Left colon (tissue), 2 donors: ENCODE measurements at regions not wholly inside any gene's neighbourhood (a gene's known extent, or its start where the extent isn't known, plus 50 kb on each side); places are given as distances from the start of the nearest gene placed in this dataset.
"Not testable (repeated sequence)": the region's sequence is repeated elsewhere in the genome, so short reads cannot be mapped to it uniquely, and the experiment has no call there.

Experiments used
- ATAC-seq: fragments of 200-7000 bp; cut with Tn5 transposase; one replicate; pipeline ENCODE4 v1.9.1; 2020; ENCODE audit warnings: mild to moderate bottlenecking, moderate library complexity
- DNase-seq, 2 donors: peaks; one replicate each; pipeline ENCODE4 v3.0.0-alpha.2; 2020
- intact Hi-C, 2 donors: fragments of 100-400 bp; cut with DNase I in 1 of 2; cut with micrococcal nuclease in 1 of 2; formaldehyde crosslinking; loops; one replicate each; pipeline versions ENCODE4 v1.11.2 to v1.14.0; 2022; cut with DNase I, micrococcal nuclease
- donor health status: DM: no; HTN: no; CAD: no.
- donor health status: DM: yes; HTN: yes; CAD: no.

DNA sequence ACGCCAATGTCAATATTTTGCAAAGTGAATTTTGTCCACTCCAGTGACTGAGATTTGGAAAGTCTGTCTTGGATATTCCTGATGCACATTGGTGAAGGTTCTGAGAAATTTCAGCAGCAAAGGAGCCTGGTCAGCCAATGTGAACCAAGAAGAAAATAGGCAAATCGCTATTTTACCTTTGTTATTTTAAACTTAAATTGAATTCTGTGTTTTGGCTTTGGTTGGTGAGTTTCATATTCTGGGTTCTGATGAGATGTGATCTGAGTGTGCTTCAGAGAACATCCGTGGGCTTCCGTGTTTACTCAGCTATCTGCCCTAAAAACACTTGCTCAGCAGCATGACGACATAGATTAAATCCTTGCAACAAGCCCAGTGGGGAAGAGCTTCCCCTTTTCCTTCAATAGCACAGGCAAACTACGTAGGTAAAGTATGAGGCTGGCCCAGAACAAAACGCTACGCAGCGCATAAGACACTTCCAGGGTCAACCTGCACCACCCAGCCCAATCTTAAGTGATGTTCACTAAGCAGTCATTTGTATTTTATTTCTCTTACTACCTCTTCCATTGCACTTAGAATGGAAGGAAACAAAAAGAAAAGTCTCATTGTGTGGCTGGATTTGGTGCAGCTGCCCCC, 176.4 kb upstream of the KAZN start:
- DNase-seq, result no peak
- ATAC-seq, result no peak
- intact Hi-C loops, result no loop called here

GRCh38 chr1:14424325-14425002, 174.0 kb upstream of the KAZN start:
- ATAC-seq (no peak), DNase-seq (no peak)
- intact Hi-C loops, result no loop called here

DNA sequence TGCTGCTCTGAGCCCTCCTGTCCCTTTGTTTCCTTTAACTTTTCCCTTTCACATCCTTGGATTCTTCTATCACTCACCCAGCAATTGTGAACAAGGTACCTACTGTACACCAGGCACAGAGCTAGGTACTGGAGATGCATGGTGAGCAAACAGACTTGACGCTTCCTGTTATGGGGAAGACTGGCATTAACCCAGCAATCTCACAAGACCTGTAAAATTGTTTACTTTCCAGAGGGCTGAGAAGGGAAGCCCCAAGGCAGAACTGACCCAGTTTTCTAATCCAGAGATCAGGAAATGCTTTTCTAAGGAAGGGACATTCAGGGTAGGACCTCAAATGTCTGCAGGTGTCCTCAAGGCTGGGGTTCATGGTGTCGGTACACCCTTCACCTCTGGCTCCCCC, 171.6 kb upstream of the KAZN start:
- intact Hi-C loops, result no loop called here
- DNase-seq (no peak), ATAC-seq (no peak)

GRCh38 chr1:14429577-14429976, 168.9 kb upstream of the KAZN start:
- ATAC-seq (no peak), DNase-seq (no peak)
- intact Hi-C loops, result no loop called here

- intact Hi-C loops, ATAC-seq, DNase-seq: not testable (repeated sequence)
Observed at GRCh38 chr1:14432728-14433127, 165.8 kb upstream of the KAZN start.

DNA sequence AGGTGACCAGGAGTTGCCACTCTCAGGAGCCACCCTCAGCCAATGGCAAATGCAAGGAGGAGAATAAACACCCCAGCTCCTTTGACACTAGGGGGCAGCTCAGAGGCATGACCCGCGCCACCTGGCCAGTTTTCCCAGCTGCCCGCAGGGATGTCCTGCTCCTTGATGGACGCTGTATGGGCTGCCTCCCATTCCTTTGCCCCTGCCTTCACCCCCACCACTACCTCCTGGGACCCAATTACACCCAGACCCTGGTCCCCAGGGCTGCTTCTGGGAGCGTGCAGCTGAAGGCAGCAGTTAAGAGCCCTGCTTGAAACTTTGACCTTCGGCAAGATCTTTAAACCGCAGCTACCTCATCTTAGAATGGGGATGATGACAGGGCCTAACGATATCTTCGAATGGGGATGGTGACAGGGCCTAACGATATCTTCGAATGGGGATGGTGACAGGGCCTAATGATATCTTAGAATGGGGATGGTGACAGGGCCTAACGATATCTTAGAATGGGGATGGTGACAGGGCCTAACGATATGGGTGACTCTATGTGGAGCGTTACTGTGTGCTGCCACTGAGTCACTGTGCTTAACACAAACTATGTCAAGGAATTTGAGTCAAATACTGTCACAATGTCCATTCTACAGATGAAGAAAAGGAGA, 163.0 kb upstream of the KAZN start:
- intact Hi-C loops, result no loop called here
- ATAC-seq, result no peak

GRCh38 chr1:14437417-14437918, 161.0 kb upstream of the KAZN start:
- ATAC-seq (no peak), DNase-seq (no peak)
- intact Hi-C loops, result no loop called here

More for the DNA sequence above, 163.0 kb upstream of the KAZN start:
- DNase-seq, result no peak

GRCh38 chr1:14438127-14438769, 160.2 kb upstream of the KAZN start:
- ATAC-seq (no peak), DNase-seq (no peak)
- intact Hi-C loops, result no loop called here

GRCh38 chr1:14439015-14439414, 159.5 kb upstream of the KAZN start:
- ATAC-seq, result no peak
- intact Hi-C loops, result no loop called here
- DNase-seq, result no peak

DNA sequence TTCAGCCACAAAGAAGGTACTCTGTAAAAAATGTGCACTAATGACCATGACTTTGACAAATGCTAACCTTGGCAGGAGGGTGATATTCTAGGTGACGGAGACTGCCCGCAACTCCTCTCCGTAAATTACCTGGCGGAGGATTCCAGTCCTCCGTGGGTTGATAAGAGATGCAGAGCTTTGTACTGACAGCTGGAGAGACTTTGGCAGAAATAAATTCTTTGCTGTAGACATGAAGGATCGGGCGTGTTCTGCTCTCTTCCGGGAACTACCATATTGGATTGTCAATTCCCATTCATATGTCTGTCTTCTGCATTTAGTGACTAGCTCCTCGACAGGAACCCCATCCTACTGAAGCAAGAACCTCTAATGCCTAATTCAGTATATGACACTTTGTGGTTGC, 158.3 kb upstream of the KAZN start:
- no peak for DNase-seq
- intact Hi-C loops, result no loop called here
- ATAC-seq, result no peak

DNA sequence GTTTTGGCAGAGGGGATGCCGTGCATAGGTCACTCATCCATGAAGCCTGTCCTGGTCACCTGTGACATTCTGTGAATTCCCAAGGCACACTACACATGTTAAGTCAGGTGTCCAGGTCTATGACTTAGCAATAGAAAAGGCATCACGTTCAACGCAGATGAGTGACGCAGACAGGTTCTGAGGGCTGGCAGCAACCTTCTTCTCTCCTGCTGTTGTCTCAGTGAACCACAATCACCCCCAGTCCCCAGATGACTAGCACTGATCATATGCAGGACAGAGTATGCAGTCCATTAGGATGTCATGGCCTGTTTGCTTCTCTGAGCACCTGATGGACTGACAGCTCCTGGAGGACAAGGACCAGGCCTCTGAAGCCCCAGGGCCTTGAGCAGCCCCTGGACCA, 157.8 kb upstream of the KAZN start:
- ATAC-seq (no peak), DNase-seq (no peak)
- intact Hi-C loops, result no loop called here

- ATAC-seq (no peak), DNase-seq (no peak)
- intact Hi-C loops, result no loop called here
Observed at GRCh38 chr1:14441302-14441741, 157.2 kb upstream of the KAZN start.

DNA sequence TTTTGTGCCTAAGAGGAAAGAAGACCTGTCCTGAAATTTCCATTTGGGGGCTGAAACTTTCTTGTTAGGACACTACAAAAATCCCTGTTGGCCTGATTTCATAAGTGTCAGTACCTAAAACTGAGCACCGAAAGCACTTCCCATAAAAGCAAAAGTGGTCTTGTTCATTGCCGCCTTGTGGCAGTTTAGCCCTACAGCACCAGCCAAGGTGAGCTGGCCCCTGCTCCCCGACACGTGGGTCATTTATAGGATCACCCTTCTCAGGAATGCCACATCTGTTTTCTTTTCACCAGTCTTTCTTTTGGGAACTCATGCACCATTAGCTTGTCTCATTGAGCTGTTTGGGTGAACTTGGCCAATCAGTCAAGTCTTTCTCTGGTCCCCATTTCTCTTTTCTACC, 155.8 kb upstream of the KAZN start:
- intact Hi-C loops, result no loop called here
- DNase-seq (no peak), ATAC-seq (no peak)

- no peak for ATAC-seq
Observed at GRCh38 chr1:14443164-14443787, 155.2 kb upstream of the KAZN start.

GRCh38 chr1:14451217-14451616, 147.3 kb upstream of the KAZN start:
- intact Hi-C loops, result no loop called here
- no peak for DNase-seq
- ATAC-seq, result no peak

More at GRCh38 chr1:14443164-14443787, 155.2 kb upstream of the KAZN start:
- DNase-seq, result no peak
- intact Hi-C loops, result no loop called here

- DNase-seq (no peak), ATAC-seq (no peak)
- intact Hi-C loops, result no loop called here
Observed at GRCh38 chr1:14452551-14452950, 145.9 kb upstream of the KAZN start.

DNA sequence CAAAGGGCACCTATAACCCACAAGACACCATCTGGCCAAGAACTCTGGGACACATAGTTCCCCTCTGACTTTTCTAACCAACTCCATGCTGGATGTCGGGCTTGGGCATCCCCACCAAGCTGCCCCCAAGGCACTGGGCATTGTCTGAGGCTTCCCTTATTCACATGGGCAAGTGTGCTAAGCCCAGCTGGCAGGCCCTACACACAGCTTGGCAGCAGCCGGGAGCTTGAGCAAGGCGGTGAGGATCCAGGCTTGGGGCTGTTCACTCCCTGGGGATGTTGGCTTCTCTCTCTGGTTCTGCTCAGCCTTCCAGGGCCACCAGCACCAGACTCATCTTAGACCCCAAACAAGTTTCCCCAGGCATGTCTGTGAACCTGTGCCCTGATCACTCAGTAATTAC, 138.3 kb upstream of the KAZN start:
- no peak for ATAC-seq
- no peak for DNase-seq
- intact Hi-C loops, result no loop called here

GRCh38 chr1:14462851-14463250, 135.6 kb upstream of the KAZN start:
- DNase-seq (no peak), ATAC-seq (no peak)

GRCh38 chr1:14466006-14466405, 132.5 kb upstream of the KAZN start:
- DNase-seq (no peak), ATAC-seq (no peak)
- intact Hi-C loops, result no loop called here

More at GRCh38 chr1:14462851-14463250, 135.6 kb upstream of the KAZN start:
- intact Hi-C loops, result no loop called here
